IMR-90 (cell line): ENCODE measurements at regions not wholly inside any gene's neighbourhood (a gene's known extent, or its start where the extent isn't known, plus 50 kb on each side); places are given as distances from the start of the nearest gene placed in this dataset.

Experiments used
- ATAC-seq: fragments of 200-7000 bp; cut with Tn5 transposase; 2 replicates; pipeline ENCODE4 v1.9.1; 2020; ENCODE audit warnings: low read depth, mild to moderate bottlenecking, moderate library complexity
- BruUV-seq: library from RNA; stranded (reverse); fragments of 400-500 nt; replicated peaks from 2 replicates; lab custom pipeline; 2021; lab: Mats Ljungman, UMichigan
- CTCF ChIA-PET: fragments of 300-600 bp; formaldehyde crosslinking; extraction: SDS; loops from one replicate; lab custom pipeline; 2021; ENCODE audit warnings: antibody characterized with exemption; lab: Yijun Ruan, JAX
- POLR2A ChIA-PET: fragments of 300-600 bp; sonication (Branson Sonifier 250); formaldehyde crosslinking; loops from one replicate; lab custom pipeline; 2022; ENCODE audit warnings: antibody characterized with exemption; ENCODE audit not compliant: unreplicated experiment; lab: Charles Lee
- DNase-seq: peaks from one replicate; pipeline ENCODE4 v3.0.0; 2013
- H2AFZ ChIP-seq: replicated peaks from 2 replicates; pipeline ENCODE3; 2013; ENCODE audit warnings: low read length, mild to moderate bottlenecking; ENCODE audit not compliant: poor library complexity
- H2AK5ac ChIP-seq: 2 replicates; pipeline ENCODE4 v1.6.1; 2013; ENCODE audit warnings: low read depth, low read length, inconsistent platforms
- H2AK9ac ChIP-seq: replicated peaks from 2 replicates; pipeline ENCODE3; 2013; ENCODE audit warnings: mild to moderate bottlenecking, low read depth, low read length, moderate library complexity; ENCODE audit not compliant: poor library complexity
- H2BK120ac ChIP-seq: 2 replicates; pipeline ENCODE4 v1.6.1; 2013; ENCODE audit warnings: low read depth, low read length, inconsistent platforms
- H2BK15ac ChIP-seq: 3 replicates; pipeline ENCODE4 v1.6.1; 2013; ENCODE audit warnings: low read depth, low read length, inconsistent platforms
- H2BK20ac ChIP-seq: 2 replicates; pipeline ENCODE4 v1.6.1; 2013; ENCODE audit warnings: low read depth, mild to moderate bottlenecking, inconsistent platforms, low read length, moderate library complexity
- H2BK5ac ChIP-seq: 2 replicates; pipeline ENCODE4 v1.6.1; 2013; ENCODE audit warnings: mild to moderate bottlenecking, low read depth, low read length, inconsistent platforms; ENCODE audit not compliant: poor library complexity, severe bottlenecking
- H3K14ac ChIP-seq: replicated peaks from 2 replicates; pipeline ENCODE4 v1.6.1; 2013; ENCODE audit warnings: low read depth, low read length, inconsistent platforms
- H3K18ac ChIP-seq: 2 replicates; pipeline ENCODE4 v1.6.1; 2013; ENCODE audit warnings: low read depth, low read length, control low read depth
- H3K23ac ChIP-seq: 2 replicates; pipeline ENCODE4 v1.6.1; 2013; ENCODE audit warnings: low read depth, low read length, inconsistent platforms
- H3K27ac ChIP-seq: 2 replicates; pipeline ENCODE4 v1.5.1; 2013; ENCODE audit warnings: mild to moderate bottlenecking, control low read depth, low read length; ENCODE audit not compliant: insufficient read depth
- H3K27me3 ChIP-seq: 2 replicates; pipeline ENCODE4 v1.6.1; 2013; ENCODE audit warnings: low read length; ENCODE audit not compliant: control insufficient read depth, insufficient read depth
- H3K36me3 ChIP-seq: 2 replicates; pipeline ENCODE4 v1.6.1; 2013; ENCODE audit warnings: low read length, mixed read lengths; ENCODE audit not compliant: control insufficient read depth, insufficient read depth
- H3K4ac ChIP-seq: 2 replicates; pipeline ENCODE4 v1.6.1; 2013; ENCODE audit warnings: low read depth, low read length, inconsistent platforms
- H3K4me1 ChIP-seq: 2 replicates; pipeline ENCODE4 v1.6.1; 2013; ENCODE audit warnings: low read length, mixed read lengths; ENCODE audit not compliant: control insufficient read depth, insufficient read depth
- H3K4me2 ChIP-seq: 2 replicates; pipeline ENCODE4 v1.6.1; 2013; ENCODE audit warnings: low read depth, mild to moderate bottlenecking, control low read depth, low read length, moderate library complexity
- H3K4me3 ChIP-seq: 2 replicates; pipeline ENCODE4 v1.5.1; 2013; ENCODE audit warnings: low read depth, mild to moderate bottlenecking, control low read depth, low read length, moderate library complexity; ENCODE audit not compliant: insufficient read depth
- H3K56ac ChIP-seq: 2 replicates; pipeline ENCODE4 v1.6.1; 2013; ENCODE audit warnings: low read length, inconsistent platforms; ENCODE audit not compliant: insufficient read depth; ENCODE audit errors: extremely low read depth
- H3K79me1 ChIP-seq, 2 experiments: 2 replicates each; pipeline ENCODE4 v1.6.1; 2013; ENCODE audit warnings: low read length in 2 of 2, inconsistent platforms in 1 of 2, low read depth in 1 of 2
- H3K9ac ChIP-seq: 2 replicates; pipeline ENCODE4 v1.6.1; 2013; ENCODE audit warnings: low read depth, low read length, control low read depth
- H3K9me1 ChIP-seq: 2 replicates; pipeline ENCODE4 v1.6.1; 2013; ENCODE audit warnings: low read length, inconsistent platforms; ENCODE audit not compliant: insufficient read depth
- H3K9me3 ChIP-seq: 2 replicates; pipeline ENCODE4 v1.6.1; 2013; ENCODE audit warnings: low read length; ENCODE audit not compliant: control insufficient read depth, insufficient read depth
- H4K20me1 ChIP-seq: 2 replicates; pipeline ENCODE4 v1.6.1; 2013; ENCODE audit warnings: low read length, inconsistent platforms; ENCODE audit not compliant: insufficient read depth
- H4K5ac ChIP-seq: 2 replicates; pipeline ENCODE4 v1.6.1; 2013; ENCODE audit warnings: mild to moderate bottlenecking, low read depth, low read length, control low read depth
- H4K8ac ChIP-seq, 2 experiments: 2 replicates each; pipeline ENCODE4 v1.6.1; 2013; ENCODE audit warnings: low read depth in 2 of 2, low read length in 2 of 2, control low read depth in 1 of 2, inconsistent platforms in 1 of 2
- H4K91ac ChIP-seq: 2 replicates; pipeline ENCODE4 v1.6.1; 2013; ENCODE audit warnings: low read depth, low read length, inconsistent platforms; ENCODE audit not compliant: insufficient read depth
- BHLHE40 ChIP-seq: fragments of 150-350 bp; IDR thresholded peaks from 2 replicates; pipeline ENCODE4 v1.6.1; 2016; ENCODE audit warnings: mild to moderate bottlenecking, low read depth, low read length
- CEBPB ChIP-seq: IDR thresholded peaks from 2 replicates; pipeline ENCODE4 v1.6.1; 2012; ENCODE audit warnings: low read depth, low read length, improper control_type of control experiment
- CHD1 ChIP-seq: IDR thresholded peaks from 2 replicates; pipeline ENCODE4 v1.6.1; 2012; ENCODE audit warnings: low read depth, low read length, improper control_type of control experiment
- CTCF ChIP-seq: conservative IDR thresholded peaks from 2 replicates; pipeline ENCODE4 v1.5.1; 2012; ENCODE audit warnings: mild to moderate bottlenecking, low read depth, low read length, improper control_type of control experiment
- ELK1 ChIP-seq: fragments of 150-350 bp; IDR thresholded peaks from 2 replicates; pipeline ENCODE4 v1.6.1; 2016; ENCODE audit warnings: low read depth, mild to moderate bottlenecking, low read length, moderate library complexity, borderline replicate concordance
- FOS ChIP-seq: fragments of 150-350 bp; IDR thresholded peaks from 2 replicates; pipeline ENCODE4 v1.6.1; 2016; ENCODE audit warnings: low read depth, low read length
- MXI1 ChIP-seq: IDR thresholded peaks from 2 replicates; pipeline ENCODE4 v1.6.1; 2012; ENCODE audit warnings: low read depth, mild to moderate bottlenecking, low read length, moderate library complexity, borderline replicate concordance
- POLR2A ChIP-seq: IDR thresholded peaks from 2 replicates; pipeline ENCODE4 v1.6.1; 2012; ENCODE audit warnings: mild to moderate bottlenecking, low read depth, low read length
- RAD21 ChIP-seq: IDR thresholded peaks from 2 replicates; pipeline ENCODE4 v1.6.1; 2012; ENCODE audit warnings: low read length, improper control_type of control experiment
- RCOR1 ChIP-seq: IDR thresholded peaks from 2 replicates; pipeline ENCODE4 v1.6.1; 2012; ENCODE audit warnings: mild to moderate bottlenecking, low read length, improper control_type of control experiment; ENCODE audit not compliant: insufficient replicate concordance
- RFX5 ChIP-seq: IDR thresholded peaks from 2 replicates; pipeline ENCODE4 v1.8.0; 2012; ENCODE audit warnings: low read depth, mild to moderate bottlenecking, low read length, moderate library complexity
- SMC3 ChIP-seq: fragments of 150-350 bp; IDR thresholded peaks from 2 replicates; pipeline ENCODE4 v1.6.1; 2016; ENCODE audit warnings: low read depth, mild to moderate bottlenecking, antibody characterized with exemption, low read length, moderate library complexity
- USF2 ChIP-seq: fragments of 150-350 bp; IDR thresholded peaks from 2 replicates; pipeline ENCODE4 v1.6.1; 2017; ENCODE audit warnings: mild to moderate bottlenecking, antibody characterized with exemption, low read length, low read depth
- WGBS, 2 experiments: methylation state at CpG; one replicate each; pipeline versions ENCODE4 v1.1.5 to v1.1.7; 2013; ENCODE audit warnings: missing lambda C conversion rate in 2 of 2; ENCODE audit not compliant: insufficient read length in 1 of 2; ENCODE audit errors: extremely low coverage in 2 of 2; 5-methylcytosine and 5-hydroxymethylcytosine counted together
- dilution Hi-C: fragments of 300-500 bp; cut with HindIII; formaldehyde crosslinking; loops from one replicate; pipeline ENCODE4 v1.14.3; 2018; ENCODE audit warnings: low sequenced_read_pairs; ENCODE audit not compliant: unreplicated experiment
- in situ Hi-C: fragments of 300-500 bp; cut with MboI; formaldehyde crosslinking; loops from 3 replicates; pipeline ENCODE4 v1.14.3; 2019; ENCODE audit warnings: low sequenced_read_pairs, inconsistent platforms, mixed read lengths
- intact Hi-C: fragments of 100-400 bp; cut with micrococcal nuclease; formaldehyde crosslinking; loops from 2 replicates; pipeline ENCODE4 v1.10.0; 2022

GRCh38 chr1:226492426-226493137 is 56.0 kb upstream of the STUM start:
- ChIA-PET POLR2A (no interaction called here), CTCF (no interaction called here)
- Histone ChIP-seq H3K23ac (no peak overlapping the region), H3K14ac (no peak overlapping the region), H2BK15ac (no peak overlapping the region), H2BK5ac (no peak overlapping the region), H3K27me3 (peaks cover 27% of the 10 kb centered on the region), H3K4me3 (no peak overlapping the region), H2AFZ (no peak overlapping the region), H3K4ac (no peak overlapping the region), H3K9ac (no peak overlapping the region), H3K9me1 (no peaks in the 10 kb centered on the region), H4K91ac (no peak overlapping the region), H3K18ac (no peak overlapping the region), H3K4me1 (no peaks in the 10 kb centered on the region), H2BK120ac (no peak overlapping the region), H4K20me1 (no peaks in the 10 kb centered on the region), H3K4me2 (no peak overlapping the region), H2AK5ac (no peak overlapping the region), H3K56ac (no peak overlapping the region), H4K5ac (no peak overlapping the region), H3K36me3 (no peaks in the 10 kb centered on the region), H3K79me1 (no peaks in the 10 kb centered on the region), H2BK20ac (no peak overlapping the region), H3K9me3 (no peaks in the 10 kb centered on the region), H3K27ac (no peak overlapping the region), H4K8ac (no peak overlapping the region), H2AK9ac (no peak overlapping the region)
- in situ Hi-C loops (no loop called here), intact Hi-C loops (no loop called here), dilution Hi-C loops (no loop called here)
- ATAC-seq (no peak), DNase-seq (no peak)
- BruUV-seq = no TSS peak
- 33% methylated on average over 1 of the region's 7 CpGs; no CpG with 5 or more reads in 1 of the 2 experiments for WGBS, 2 experiments
- TF ChIP-seq CEBPB (no peak), RFX5 (no peak), SMC3 (no peak), RAD21 (no peak), POLR2A (no peak), ELK1 (no peak), USF2 (no peak), MXI1 (no peak), RCOR1 (no peak), BHLHE40 (no peak), CTCF (no peak), FOS (no peak), CHD1 (no peak)
